H1 (cell line): ENCODE measurements at regions not wholly inside any gene's neighbourhood (a gene's known extent, or its start where the extent isn't known, plus 50 kb on each side); places are given as distances from the start of the nearest gene placed in this dataset.

Source experiments
- CBX5 ChIP-seq: fragments of 300-800, 300-1000 bp; sonication (generic); IDR thresholded peaks from 2 replicates; pipeline ENCODE4 v1.7.1; 2016; ENCODE audit warnings: antibody characterized with exemption, low read length, low read depth
- CBX8 ChIP-seq: fragments of 300-800, 300-1000 bp; sonication (generic); IDR thresholded peaks from 2 replicates; pipeline ENCODE4 v1.7.1; 2016; ENCODE audit warnings: low read depth, low read length, borderline replicate concordance
- CREB1 ChIP-seq: IDR thresholded peaks from 2 replicates; pipeline ENCODE4 v1.6.1; 2012; ENCODE audit warnings: inconsistent platforms
- SP2 ChIP-seq: IDR thresholded peaks from 2 replicates; pipeline ENCODE4 v1.6.1; 2012; ENCODE audit warnings: mild to moderate bottlenecking, low read length, inconsistent platforms
- SP4 ChIP-seq: IDR thresholded peaks from 2 replicates; pipeline ENCODE4 v1.6.1; 2012; ENCODE audit warnings: low read length, inconsistent platforms
- TAF1 ChIP-seq: IDR thresholded peaks from 2 replicates; pipeline ENCODE4 v1.6.1; 2011; ENCODE audit warnings: mild to moderate bottlenecking, low read depth, low read length

GRCh38 chr1:149846042-149846441 is 53.3 kb upstream of the BOLA1 start (continued):
- TF ChIP-seq CBX5: no peak
- TF ChIP-seq SP4: no peak
- no peak for TF ChIP-seq CREB1
- no peak for TF ChIP-seq TAF1
- no peak for TF ChIP-seq CBX8
- TF ChIP-seq SP2: no peak
